8988T (cell line): ENCODE measurements at regions not wholly inside any gene's neighbourhood (a gene's known extent, or its start where the extent isn't known, plus 50 kb on each side); places are given as distances from the start of the nearest gene placed in this dataset.
"Not testable (repeated sequence)": the region's sequence is repeated elsewhere in the genome, so short reads cannot be mapped to it uniquely, and the experiment has no call there.

ENCODE experiments used
- DNase-seq: peaks from one replicate; pipeline ENCODE4 v3.0.0; 2011

- no peak for DNase-seq
These were observed 79.4 kb downstream of the IGLL1 start for GRCh38 chr22:23500508-23501260.

DNA sequence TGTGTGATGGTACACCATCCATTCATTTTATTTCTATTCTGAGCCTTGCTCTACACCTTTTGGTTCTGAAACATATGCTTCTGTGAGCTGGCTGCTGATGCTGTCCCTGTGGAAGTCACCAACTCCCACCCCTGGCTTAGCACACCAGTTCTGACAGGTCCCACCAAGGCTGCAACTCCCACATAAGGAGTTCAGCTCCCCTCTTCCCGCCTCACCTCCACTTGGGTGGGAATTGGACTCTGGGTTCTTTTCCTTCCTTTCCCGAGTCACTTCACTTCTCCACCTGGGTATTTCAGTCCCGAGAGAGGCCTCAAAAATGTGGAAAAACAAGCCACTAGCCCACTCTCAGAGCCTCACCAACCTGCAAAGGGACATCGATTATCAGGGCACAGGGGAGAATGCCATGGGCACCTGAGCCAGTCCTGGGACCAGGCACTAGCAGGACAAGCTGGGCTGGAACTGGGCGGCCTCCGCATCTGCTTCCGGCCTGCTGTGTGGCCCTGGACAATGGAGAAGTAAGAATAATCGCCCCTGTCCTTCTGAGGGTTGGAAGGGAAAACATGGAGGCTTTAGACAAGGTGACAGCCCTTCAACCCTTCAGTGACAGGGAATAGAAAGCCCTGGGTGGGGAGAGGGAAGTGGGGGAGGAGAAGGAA, 80.1 kb downstream of the IGLL1 start:
- no peak for DNase-seq

- DNase-seq, result no peak
These were observed 81.0 kb downstream of the IGLL1 start for GRCh38 chr22:23498811-23499798.

GRCh38 chr22:23497889-23498288, 82.2 kb downstream of the IGLL1 start:
- not testable (repeated sequence) for DNase-seq

GRCh38 chr22:23497016-23497885, 82.8 kb downstream of the IGLL1 start:
- DNase-seq, result no peak

GRCh38 chr22:23496445-23496833, 83.7 kb downstream of the IGLL1 start:
- no peak for DNase-seq

DNA sequence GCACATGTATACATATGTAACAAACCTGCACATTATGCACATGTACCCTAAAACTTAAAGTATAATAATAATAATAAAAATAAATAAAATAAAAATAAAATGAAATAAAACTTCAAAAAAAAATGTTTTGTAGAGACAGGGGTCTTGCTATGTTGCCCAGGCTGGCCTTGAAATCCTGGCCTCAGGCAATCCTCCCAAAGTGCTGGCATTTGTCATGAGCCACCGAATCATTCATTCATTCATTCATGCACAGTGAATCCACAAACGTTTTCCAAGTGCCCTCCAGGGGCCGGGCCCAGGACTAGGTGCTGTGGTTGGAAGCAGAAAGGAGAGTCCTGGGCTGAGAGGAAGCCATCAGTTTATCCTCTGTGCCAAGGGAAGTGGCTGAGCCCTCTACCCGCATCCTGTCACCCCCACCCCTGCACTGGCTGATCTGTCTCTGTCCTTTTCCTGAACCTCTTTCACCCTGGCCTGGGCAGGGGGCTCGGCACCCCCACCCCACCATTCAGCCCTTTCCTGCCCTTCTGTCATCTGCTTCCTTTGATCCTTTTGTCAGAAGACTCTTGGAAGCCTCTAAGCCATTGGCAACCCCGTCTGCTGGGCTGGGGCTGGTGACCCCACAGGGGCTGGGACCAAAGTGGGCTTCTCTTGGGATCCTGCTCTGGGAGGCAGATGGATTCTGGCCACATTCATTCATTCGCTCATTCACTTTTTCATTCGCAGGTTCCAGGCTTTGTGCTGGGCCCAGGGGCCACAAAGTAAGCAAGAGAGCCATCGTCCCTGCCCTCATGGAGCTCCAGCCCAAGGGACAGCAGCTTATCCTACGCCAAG, 84.3 kb downstream of the IGLL1 start:
- no peak for DNase-seq

GRCh38 chr22:23494930-23495266, 85.2 kb downstream of the IGLL1 start:
- DNase-seq, result no peak

DNA sequence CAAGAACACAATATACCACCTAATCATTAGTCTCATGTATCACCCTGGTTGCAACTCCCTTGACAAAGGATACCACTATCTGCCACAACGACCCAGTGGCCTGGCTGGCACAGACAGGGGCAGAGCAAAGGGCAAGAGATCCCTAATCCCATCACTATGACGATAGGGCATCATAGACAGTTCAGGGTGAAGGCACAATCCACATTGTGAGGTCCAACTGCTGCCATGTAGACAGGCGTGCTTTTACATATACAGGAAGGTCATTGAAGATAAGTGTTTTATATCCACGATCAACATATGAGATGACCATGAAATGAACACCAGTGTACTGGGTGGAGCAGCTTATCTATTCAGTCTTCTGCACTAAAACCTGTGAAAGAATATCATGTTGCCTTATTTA, 94.6 kb downstream of the IGLL1 start:
- DNase-seq, result no peak

- no peak for DNase-seq
These were observed 95.4 kb downstream of the IGLL1 start for GRCh38 chr22:23484651-23485050.

DNA sequence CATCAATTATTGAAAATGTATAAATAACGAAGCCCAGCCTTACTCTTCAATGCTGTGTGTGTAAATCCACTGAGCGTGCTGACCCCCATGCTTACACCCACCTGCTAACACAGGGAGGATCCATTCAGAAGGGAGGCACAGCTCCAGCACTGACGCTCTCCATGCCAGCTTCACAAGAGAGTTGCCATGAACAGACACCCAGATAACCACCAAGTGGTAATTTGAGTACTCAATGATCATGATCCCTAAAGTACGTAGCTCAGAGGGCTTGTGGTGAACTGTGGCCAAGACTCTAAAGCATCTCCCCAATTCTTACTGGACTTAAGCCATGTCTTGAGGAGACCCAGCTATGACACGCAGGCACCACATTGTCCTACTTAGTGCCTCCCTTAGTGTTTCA, 98.7 kb downstream of the IGLL1 start:
- no peak for DNase-seq

GRCh38 chr22:23478175-23478574, 101.9 kb downstream of the IGLL1 start:
- DNase-seq, result no peak

- not testable (repeated sequence) for DNase-seq
These were observed 105.6 kb downstream of the IGLL1 start for GRCh38 chr22:23474531-23474930.

DNA sequence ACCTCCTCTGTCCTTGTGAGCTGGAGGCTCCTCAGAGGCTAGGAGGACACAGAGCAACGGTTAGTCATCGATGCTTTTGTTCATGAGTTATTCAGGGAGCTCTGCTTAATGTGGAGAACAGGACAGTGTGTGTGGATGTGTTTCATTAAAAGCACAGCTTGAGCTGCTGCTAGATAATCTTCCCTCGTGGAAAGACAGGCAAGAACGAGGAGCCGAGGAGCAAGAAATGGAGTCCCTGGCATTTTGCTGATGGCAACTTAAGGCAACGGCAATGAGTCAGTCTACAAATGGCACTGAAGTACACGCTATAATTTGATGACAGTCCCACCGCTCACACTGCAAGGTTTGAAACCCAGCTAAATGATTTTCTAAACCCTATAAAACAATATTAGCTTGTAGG, 106.2 kb downstream of the IGLL1 start:
- DNase-seq, result no peak

DNA sequence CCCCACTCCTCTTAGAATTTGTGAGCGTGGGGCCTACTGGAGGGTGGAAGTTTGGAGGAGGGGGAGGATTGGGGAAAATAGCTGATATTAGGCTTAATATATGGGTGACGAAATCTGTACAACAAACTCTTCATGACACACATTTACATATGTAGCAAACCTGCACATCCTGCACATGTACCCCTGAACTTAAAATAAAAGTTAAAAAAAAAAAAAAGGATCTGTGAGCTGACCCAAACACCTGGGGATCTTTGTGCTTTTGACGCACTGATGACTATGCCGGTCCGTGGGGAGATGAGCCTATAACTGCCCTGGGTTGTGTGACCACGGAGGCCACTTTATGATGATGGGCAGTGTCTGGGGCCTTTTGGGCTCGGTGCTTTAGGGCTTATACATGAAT, 107.7 kb downstream of the IGLL1 start:
- DNase-seq, result not testable (repeated sequence)

- no peak for DNase-seq
These were observed 108.4 kb downstream of the IGLL1 start for GRCh38 chr22:23471698-23472097.

- no peak for DNase-seq
These were observed 109.2 kb downstream of the IGLL1 start for GRCh38 chr22:23470811-23471389.

DNA sequence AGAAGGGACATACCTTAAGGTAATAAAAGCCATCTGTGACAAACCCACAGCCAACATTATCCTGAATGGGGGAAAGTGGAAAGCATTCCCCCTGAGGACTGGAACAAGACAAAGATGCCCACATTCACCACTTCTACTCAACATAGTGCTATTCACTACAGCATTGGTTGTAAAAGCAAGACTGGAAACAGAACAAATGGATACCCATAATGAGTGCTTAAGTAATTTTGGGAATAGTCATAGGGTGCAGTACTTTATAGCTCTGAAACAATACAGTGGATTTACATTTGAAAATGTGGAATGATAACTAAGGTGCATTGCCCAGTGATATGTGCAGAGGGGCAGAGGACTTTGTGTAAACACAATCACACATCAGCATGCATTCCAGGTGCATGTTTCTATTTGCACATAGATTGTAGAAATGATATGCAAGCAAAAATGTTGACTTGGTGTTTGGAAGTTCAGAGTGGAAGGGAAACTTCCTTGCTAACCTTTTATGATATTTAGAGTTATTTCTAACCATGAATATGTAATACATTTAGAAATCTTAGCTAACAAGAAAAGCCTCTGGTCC, 112.3 kb downstream of the IGLL1 start:
- no peak for DNase-seq

DNA sequence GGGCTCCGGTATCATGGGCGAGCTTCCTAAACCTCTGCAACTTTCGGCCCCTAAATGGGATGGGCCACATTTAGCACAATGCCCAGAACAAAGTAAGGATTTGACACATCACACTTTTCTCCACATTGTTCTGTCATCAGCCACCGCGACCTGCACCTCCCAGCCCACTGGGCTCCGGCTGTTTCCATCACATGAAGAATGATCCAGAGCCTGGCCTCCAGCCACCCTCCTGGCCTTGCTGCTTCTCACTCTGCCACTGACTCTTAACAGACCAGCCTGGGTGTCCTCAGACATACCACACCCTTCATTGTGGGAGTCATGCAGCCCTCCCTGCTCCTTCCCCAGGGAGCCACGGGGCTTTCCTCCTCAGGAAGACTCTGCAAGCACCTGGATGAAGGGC, 113.7 kb downstream of the IGLL1 start:
- no peak for DNase-seq

GRCh38 chr22:23464796-23465195, 115.3 kb downstream of the IGLL1 start:
- DNase-seq, result not testable (repeated sequence)

DNA sequence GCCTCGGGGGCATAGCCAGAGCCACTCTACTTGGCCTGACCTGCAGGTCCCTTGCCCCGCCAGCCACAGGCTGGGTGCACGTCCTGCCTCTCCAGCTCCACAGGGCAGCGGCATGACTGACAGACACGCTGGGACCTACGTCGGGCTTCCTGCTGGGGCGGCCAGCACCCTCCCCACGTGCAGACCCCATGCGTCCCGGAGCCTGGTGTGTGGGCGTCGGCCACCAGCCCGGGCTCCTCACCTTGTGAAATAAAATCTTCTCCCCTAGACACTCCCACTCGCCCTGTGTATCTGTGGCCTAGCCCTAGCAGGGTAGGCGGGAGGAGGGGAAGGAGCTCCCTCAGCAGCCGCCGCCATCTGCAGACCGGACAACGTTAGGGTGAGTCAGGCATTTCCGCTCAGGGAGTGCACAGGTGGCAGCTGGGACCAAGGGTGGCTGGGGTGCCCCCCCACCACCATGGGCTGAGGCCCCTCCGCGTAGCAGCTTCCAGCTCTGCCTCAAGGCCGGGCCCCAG, 119.5 kb downstream of the IGLL1 start:
- DNase-seq, result not testable (repeated sequence)
